EH (cell line): ENCODE measurements at regions not wholly inside any gene's neighbourhood (a gene's known extent, or its start where the extent isn't known, plus 50 kb on each side); places are given as distances from the start of the nearest gene placed in this dataset.

Source experiments
- DNase-seq: peaks from one replicate; pipeline ENCODE4 v3.0.0-alpha.2; 2015; ENCODE audit warnings: low read depth

GRCh38 chr2:121900391-121900790 is 144.9 kb downstream of the TSN start:
- DNase-seq = no peak

GRCh38 chr2:121902171-121902591 is 146.7 kb downstream of the TSN start:
- peak; percentile 67 for DNase-seq

GRCh38 chr2:121902616-121903015 is 147.2 kb downstream of the TSN start:
- no peak for DNase-seq

GRCh38 chr2:121903037-121903689 is 147.7 kb downstream of the TSN start:
- DNase-seq = peak; percentile 31

GRCh38 chr2:121904656-121905055 is 149.2 kb downstream of the TSN start:
- DNase-seq = no peak

- DNase-seq = no peak
Measured at GRCh38 chr2:121905201-121905600, 149.8 kb downstream of the TSN start.

- no peak for DNase-seq
Measured at GRCh38 chr2:121906170-121906569, 150.7 kb downstream of the TSN start.

GRCh38 chr2:121907928-121908327 is 152.5 kb downstream of the TSN start:
- DNase-seq = no peak

GRCh38 chr2:121910139-121910538 is 154.7 kb downstream of the TSN start:
- DNase-seq = peak; percentile 57

- DNase-seq = no peak
Measured at GRCh38 chr2:121911036-121911435, 155.6 kb downstream of the TSN start.

- no peak for DNase-seq
Measured at GRCh38 chr2:121917143-121917542, 161.7 kb downstream of the TSN start.

- DNase-seq = no peak
Measured at GRCh38 chr2:121918231-121918630, 162.8 kb downstream of the TSN start.

GRCh38 chr2:121919803-121920202 is 164.4 kb downstream of the TSN start:
- DNase-seq = no peak

GRCh38 chr2:121925466-121925865 is 170.0 kb downstream of the TSN start:
- DNase-seq = no peak

GRCh38 chr2:121943285-121943684 is 187.8 kb downstream of the TSN start:
- no peak for DNase-seq

- DNase-seq = peak; percentile 97
Measured at GRCh38 chr2:121944072-121944831, 188.8 kb downstream of the TSN start.

- DNase-seq = no peak
Measured at GRCh38 chr2:121947674-121948073, 192.2 kb downstream of the TSN start.

GRCh38 chr2:121949271-121949670 is 193.8 kb downstream of the TSN start:
- no peak for DNase-seq

- no peak for DNase-seq
Measured at GRCh38 chr2:121955426-121955825, 200.0 kb downstream of the TSN start.

GRCh38 chr2:121955872-121956271 is 200.4 kb downstream of the TSN start:
- no peak for DNase-seq

- no peak for DNase-seq
Measured at GRCh38 chr2:121960251-121960650, 204.8 kb downstream of the TSN start.

GRCh38 chr2:121961761-121962160 is 206.3 kb downstream of the TSN start:
- no peak for DNase-seq

GRCh38 chr2:121965661-121966060 is 210.2 kb downstream of the TSN start:
- DNase-seq = no peak

- DNase-seq = no peak
Measured at GRCh38 chr2:121966663-121967062, 211.2 kb downstream of the TSN start.
